ENCODE measurements at regions not wholly inside any gene's neighbourhood (a gene's known extent, or its start where the extent isn't known, plus 50 kb on each side); places are given as distances from the start of the nearest gene placed in this dataset.

DNA sequence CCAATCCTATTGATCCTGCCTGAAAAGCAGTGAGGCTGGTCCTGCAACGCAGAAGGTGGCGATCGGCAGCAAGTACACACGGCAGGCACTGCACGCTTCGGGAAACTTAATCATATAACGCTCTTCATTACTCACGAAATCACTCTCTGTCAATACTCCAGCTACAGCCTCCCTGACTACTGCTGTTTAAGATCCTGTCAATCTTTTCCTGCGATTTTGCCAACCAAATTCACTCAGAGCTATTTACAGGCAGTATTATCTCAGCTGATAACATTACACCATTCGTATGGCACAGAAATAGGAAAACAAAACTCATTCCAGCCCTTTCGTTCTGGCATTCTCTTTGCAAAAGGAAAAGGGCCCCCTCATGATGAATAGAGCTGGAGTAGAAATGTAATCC lies 262.4 kb upstream of the CDH8 start:
- TF ChIP-seq FOXM1 (IDR thresholded peaks at IDR 0.05; ENCODE audit: borderline replicate concordance, low read depth) (no peak), TEAD4 (IDR thresholded peaks at IDR 0.05) (no peak), EGR1 (IDR thresholded peaks at IDR 0.05) (no peak), CEBPB (IDR thresholded peaks at IDR 0.05) (no peak), ZBTB7A (IDR thresholded peaks at IDR 0.05; ENCODE audit: low read depth) (no peak)
- TF ChIP-seq, protein P1, sequence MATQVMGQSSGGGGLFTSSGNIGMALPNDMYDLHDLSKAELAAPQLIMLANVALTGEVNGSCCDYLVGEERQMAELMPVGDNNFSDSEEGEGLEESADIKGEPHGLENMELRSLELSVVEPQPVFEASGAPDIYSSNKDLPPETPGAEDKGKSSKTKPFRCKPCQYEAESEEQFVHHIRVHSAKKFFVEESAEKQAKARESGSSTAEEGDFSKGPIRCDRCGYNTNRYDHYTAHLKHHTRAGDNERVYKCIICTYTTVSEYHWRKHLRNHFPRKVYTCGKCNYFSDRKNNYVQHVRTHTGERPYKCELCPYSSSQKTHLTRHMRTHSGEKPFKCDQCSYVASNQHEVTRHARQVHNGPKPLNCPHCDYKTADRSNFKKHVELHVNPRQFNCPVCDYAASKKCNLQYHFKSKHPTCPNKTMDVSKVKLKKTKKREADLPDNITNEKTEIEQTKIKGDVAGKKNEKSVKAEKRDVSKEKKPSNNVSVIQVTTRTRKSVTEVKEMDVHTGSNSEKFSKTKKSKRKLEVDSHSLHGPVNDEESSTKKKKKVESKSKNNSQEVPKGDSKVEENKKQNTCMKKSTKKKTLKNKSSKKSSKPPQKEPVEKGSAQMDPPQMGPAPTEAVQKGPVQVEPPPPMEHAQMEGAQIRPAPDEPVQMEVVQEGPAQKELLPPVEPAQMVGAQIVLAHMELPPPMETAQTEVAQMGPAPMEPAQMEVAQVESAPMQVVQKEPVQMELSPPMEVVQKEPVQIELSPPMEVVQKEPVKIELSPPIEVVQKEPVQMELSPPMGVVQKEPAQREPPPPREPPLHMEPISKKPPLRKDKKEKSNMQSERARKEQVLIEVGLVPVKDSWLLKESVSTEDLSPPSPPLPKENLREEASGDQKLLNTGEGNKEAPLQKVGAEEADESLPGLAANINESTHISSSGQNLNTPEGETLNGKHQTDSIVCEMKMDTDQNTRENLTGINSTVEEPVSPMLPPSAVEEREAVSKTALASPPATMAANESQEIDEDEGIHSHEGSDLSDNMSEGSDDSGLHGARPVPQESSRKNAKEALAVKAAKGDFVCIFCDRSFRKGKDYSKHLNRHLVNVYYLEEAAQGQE (IDR thresholded peaks at IDR 0.05; ENCODE audit: low read depth) = no peak
